GM20000 (cell line): ENCODE measurements at regions not wholly inside any gene's neighbourhood (a gene's known extent, or its start where the extent isn't known, plus 50 kb on each side); places are given as distances from the start of the nearest gene placed in this dataset.

Experiments used
- DNase-seq: peaks from one replicate; pipeline ENCODE4 v3.0.0; 2012; ENCODE audit warnings: low spot score
- CTCF ChIP-seq: IDR thresholded peaks from 2 replicates; pipeline ENCODE4 v1.5.1; 2012; ENCODE audit warnings: mild to moderate bottlenecking, control low read depth; ENCODE audit errors: extremely low read depth, missing control alignments

GRCh38 chr7:94289071-94289470, 105.6 kb upstream of the COL1A2 start:
- TF ChIP-seq CTCF: peak; percentile 18
- DNase-seq: no peak

- no peak for DNase-seq
- no peak for TF ChIP-seq CTCF
Measured at GRCh38 chr7:94294471-94295131, 100.1 kb upstream of the COL1A2 start.

- DNase-seq: no peak
- no peak for TF ChIP-seq CTCF
Measured at GRCh38 chr7:94295850-94296249, 98.8 kb upstream of the COL1A2 start.

GRCh38 chr7:94296881-94297280, 97.8 kb upstream of the COL1A2 start:
- no peak for DNase-seq
- no peak for TF ChIP-seq CTCF

- DNase-seq: no peak
- TF ChIP-seq CTCF: no peak
Measured at GRCh38 chr7:94297397-94297838, 97.3 kb upstream of the COL1A2 start.

- no peak for TF ChIP-seq CTCF
- no peak for DNase-seq
Measured at GRCh38 chr7:94298943-94299342, 95.8 kb upstream of the COL1A2 start.

- no peak for DNase-seq
Measured at GRCh38 chr7:94300176-94300835, 94.4 kb upstream of the COL1A2 start.

More at GRCh38 chr7:94300176-94300835, 94.4 kb upstream of the COL1A2 start:
- TF ChIP-seq CTCF: no peak
